Esophagus muscularis mucosa (tissue), 4 donors: ENCODE measurements at regions not wholly inside any gene's neighbourhood (a gene's known extent, or its start where the extent isn't known, plus 50 kb on each side); places are given as distances from the start of the nearest gene placed in this dataset.

ENCODE experiments used
- DNase-seq: peaks from one replicate; pipeline ENCODE4 v3.0.0-alpha.2; 2017; ENCODE audit errors: extremely low spot score
- H3K27ac ChIP-seq, 4 donors: fragments of 200-600 bp; sonication (generic); replicated peaks in 1 of 4; 1 replicate in 3 of 4; 2 replicates in 1 of 4; pipeline ENCODE4 v1.5.1; 2016 to 2019; ENCODE audit warnings: mild to moderate bottlenecking in 1 of 4
- H3K27me3 ChIP-seq, 4 donors: fragments of 200-600 bp; sonication (generic); one replicate each; pipeline versions ENCODE4 v1.5.1 to v1.6.0; 2016 to 2019
- H3K36me3 ChIP-seq, 4 donors: fragments of 200-600 bp; sonication (generic); one replicate each; pipeline ENCODE4 v1.5.1; 2016 to 2019
- H3K4me1 ChIP-seq, 4 donors: fragments of 200-600 bp; sonication (generic); one replicate each; pipeline ENCODE4 v1.5.1; 2016 to 2019
- H3K4me3 ChIP-seq, 4 donors: fragments of 200-600 bp; sonication (generic); 1 replicate in 2 of 4; 2 replicates in 2 of 4; pipeline ENCODE4 v1.5.1; 2016 to 2019; ENCODE audit warnings: mild to moderate bottlenecking in 4 of 4, moderate library complexity in 1 of 4
- H3K9me3 ChIP-seq, 4 donors: fragments of 200-600 bp; sonication (generic); 1 replicate in 3 of 4; 2 replicates in 1 of 4; pipeline ENCODE4 v1.5.1; 2016 to 2019
- EP300 ChIP-seq: sonication (generic); formaldehyde crosslinking; IDR thresholded peaks from one replicate; pipeline ENCODE4 v1.6.1; 2017; ENCODE audit warnings: antibody characterized with exemption
- POLR2A ChIP-seq: fragments of 450-650 bp; IDR thresholded peaks from one replicate; pipeline ENCODE4 v1.6.1; 2017; ENCODE audit warnings: antibody characterized with exemption, moderate library complexity, mild to moderate bottlenecking, low read depth
- POLR2AphosphoS5 ChIP-seq, 2 donors: sonication (generic); formaldehyde crosslinking; IDR thresholded peaks; one replicate each; pipeline ENCODE4 v1.6.1; 2017; ENCODE audit warnings: antibody characterized with exemption in 2 of 2
- WGBS: methylation state at CpG from one replicate; pipeline ENCODE4 v1.1.5; 2018; 5-methylcytosine and 5-hydroxymethylcytosine counted together
- intact Hi-C: fragments of 100-400 bp; cut with DNase I; formaldehyde crosslinking; loops from one replicate; pipeline ENCODE4 v1.15.1; 2023
- TF ChIP-seq, protein P1 (sequence below), 3 experiments: fragments of 200-600 bp in 2 of 3; fragments of 450-650 bp in 1 of 3; sonication (generic) in 2 of 3; IDR thresholded peaks; one replicate each; pipeline ENCODE4 v1.5.1; 2017 to 2019; ENCODE audit warnings: antibody characterized with exemption in 3 of 3, mild to moderate bottlenecking in 2 of 3, moderate library complexity in 1 of 3

DNA sequence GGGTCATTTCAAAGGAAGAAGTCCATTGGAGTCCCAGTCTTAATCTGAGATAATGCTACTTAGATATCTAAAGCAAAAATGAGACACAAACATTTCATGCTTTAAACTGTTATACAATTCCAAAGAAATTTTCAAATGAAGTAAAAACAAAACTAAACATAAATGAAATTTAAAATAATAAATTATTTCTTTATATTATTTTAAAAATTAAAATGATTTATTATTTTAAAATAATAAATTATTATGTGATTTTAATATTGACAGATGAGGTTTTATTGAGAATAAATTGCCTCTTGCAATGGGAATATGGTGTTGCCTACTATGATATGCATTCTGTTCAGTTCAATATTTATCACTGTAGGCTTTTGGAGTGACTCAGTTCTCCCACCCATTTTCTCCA lies 93.7 kb upstream of the BACH2 start:
- Histone ChIP-seq H3K4me3 (no peak overlapping the region), H3K9me3 (no peaks in the 10 kb centered on the region), H3K4me1 (peaks cover 0 to 6% (median 2%) of the 10 kb centered on the region in 4 donors), H3K27ac (no peak overlapping the region), H3K36me3 (no peaks in the 10 kb centered on the region), H3K27me3 (no peaks in the 10 kb centered on the region)
- no peak for DNase-seq
- TF ChIP-seq POLR2AphosphoS5 (IDR thresholded peaks at IDR 0.05) (no peak), POLR2A (no peak), EP300 (no peak)
- TF ChIP-seq, protein P1, sequence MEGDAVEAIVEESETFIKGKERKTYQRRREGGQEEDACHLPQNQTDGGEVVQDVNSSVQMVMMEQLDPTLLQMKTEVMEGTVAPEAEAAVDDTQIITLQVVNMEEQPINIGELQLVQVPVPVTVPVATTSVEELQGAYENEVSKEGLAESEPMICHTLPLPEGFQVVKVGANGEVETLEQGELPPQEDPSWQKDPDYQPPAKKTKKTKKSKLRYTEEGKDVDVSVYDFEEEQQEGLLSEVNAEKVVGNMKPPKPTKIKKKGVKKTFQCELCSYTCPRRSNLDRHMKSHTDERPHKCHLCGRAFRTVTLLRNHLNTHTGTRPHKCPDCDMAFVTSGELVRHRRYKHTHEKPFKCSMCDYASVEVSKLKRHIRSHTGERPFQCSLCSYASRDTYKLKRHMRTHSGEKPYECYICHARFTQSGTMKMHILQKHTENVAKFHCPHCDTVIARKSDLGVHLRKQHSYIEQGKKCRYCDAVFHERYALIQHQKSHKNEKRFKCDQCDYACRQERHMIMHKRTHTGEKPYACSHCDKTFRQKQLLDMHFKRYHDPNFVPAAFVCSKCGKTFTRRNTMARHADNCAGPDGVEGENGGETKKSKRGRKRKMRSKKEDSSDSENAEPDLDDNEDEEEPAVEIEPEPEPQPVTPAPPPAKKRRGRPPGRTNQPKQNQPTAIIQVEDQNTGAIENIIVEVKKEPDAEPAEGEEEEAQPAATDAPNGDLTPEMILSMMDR (IDR thresholded peaks at IDR 0.05), result no peak
- intact Hi-C loops, result loop anchor here (5.0 kb wide), 1 partner anchor 87 kb away; no protein-coding TSS in a partner anchor

DNA sequence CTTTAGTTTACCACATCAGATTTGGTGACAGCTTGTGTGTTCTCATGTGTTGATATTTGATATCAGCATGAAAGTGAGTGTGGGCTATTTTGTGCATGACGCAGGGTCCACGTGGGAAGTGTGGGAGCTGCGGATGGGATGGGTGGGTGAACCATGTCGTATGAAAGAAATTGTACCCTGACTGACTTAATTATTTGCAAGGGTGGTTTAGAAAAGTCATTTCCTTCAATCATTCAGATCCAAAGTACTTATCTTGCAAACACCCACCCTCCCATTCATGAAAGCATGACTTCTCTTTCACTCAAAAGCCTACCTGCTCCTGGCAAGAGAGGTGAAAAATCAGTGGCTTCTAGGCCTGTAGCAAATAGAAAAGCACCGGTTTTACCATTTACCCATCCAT lies 91.8 kb upstream of the BACH2 start:
- no peak for DNase-seq
- WGBS, result 94% methylated on average over 5 of the region's 5 CpGs
- intact Hi-C loops, result no loop called here
- H3K4me3 ChIP-seq, result no peak overlapping the region
- no peaks in the 10 kb centered on the region for H3K36me3 ChIP-seq
- no peak for TF ChIP-seq POLR2A
- no peak for TF ChIP-seq EP300
- no peak for TF ChIP-seq POLR2AphosphoS5 (IDR thresholded peaks at IDR 0.05)
- TF ChIP-seq, protein P1 (IDR thresholded peaks at IDR 0.05), result no peak
- no peaks in the 10 kb centered on the region for H3K9me3 ChIP-seq
- peaks cover 0 to 4% (median 2%) of the 10 kb centered on the region in 4 donors for H3K4me1 ChIP-seq
- no peaks in the 10 kb centered on the region for H3K27me3 ChIP-seq
- H3K27ac ChIP-seq, result no peak overlapping the region

DNA sequence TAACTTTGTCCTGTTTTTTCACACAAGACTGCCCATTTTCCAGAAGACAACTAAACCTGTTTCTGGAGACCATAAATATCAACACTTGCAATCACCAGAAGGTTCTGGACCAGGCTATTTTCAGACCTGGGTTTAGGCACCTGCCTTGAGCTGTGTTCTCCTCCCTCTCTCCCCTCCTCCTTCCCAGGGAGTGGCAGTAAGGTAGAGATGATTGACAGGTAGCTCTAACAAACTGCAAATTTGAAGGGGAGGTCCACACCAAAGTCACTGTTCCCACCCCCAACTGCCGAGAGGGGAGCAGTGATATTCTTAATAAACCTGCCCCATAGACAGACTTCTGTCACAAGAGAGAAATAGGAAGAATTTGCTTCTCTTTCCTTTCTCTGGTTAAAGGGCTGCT lies 91.2 kb upstream of the BACH2 start:
- no peaks in the 10 kb centered on the region for H3K36me3 ChIP-seq
- no peak overlapping the region for H3K27ac ChIP-seq
- intact Hi-C loops, result no loop called here
- H3K9me3 ChIP-seq, result no peaks in the 10 kb centered on the region
- H3K4me1 ChIP-seq, result no peaks in the 10 kb centered on the region
- no peak for TF ChIP-seq EP300
- no peak for TF ChIP-seq POLR2A
- no peaks in the 10 kb centered on the region for H3K27me3 ChIP-seq
- no peak overlapping the region for H3K4me3 ChIP-seq
- WGBS, result 83% methylated on average over 1 of the region's 1 CpG
- no peak for DNase-seq

DNA sequence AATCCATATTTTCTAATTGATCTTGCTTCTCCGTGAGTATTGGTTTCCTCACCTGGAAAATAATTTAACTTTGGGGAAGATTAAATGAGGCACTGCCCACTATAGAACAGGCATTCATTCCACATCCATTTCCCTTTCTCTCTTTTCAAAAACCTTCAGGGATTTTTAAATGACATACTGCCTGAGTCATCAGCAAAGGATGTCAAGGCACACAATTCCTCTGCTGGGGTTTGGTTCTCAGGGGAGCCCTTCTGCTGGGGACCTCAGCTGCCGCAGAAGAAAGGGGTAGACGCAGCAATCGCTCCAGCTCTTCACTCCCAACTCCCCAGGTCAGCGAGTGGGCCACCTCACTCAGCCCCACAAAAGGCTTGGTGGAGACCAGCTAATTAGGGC lies 90.7 kb upstream of the BACH2 start:
- H3K4me1 ChIP-seq, result no peaks in the 10 kb centered on the region
- WGBS, result 88% methylated on average over 5 of the region's 5 CpGs
- no peaks in the 10 kb centered on the region for H3K27me3 ChIP-seq
- DNase-seq, result no peak
- no peak overlapping the region for H3K27ac ChIP-seq
- no peak overlapping the region for H3K4me3 ChIP-seq
- H3K9me3 ChIP-seq, result no peaks in the 10 kb centered on the region
- H3K36me3 ChIP-seq, result no peaks in the 10 kb centered on the region
- no peak for TF ChIP-seq POLR2A
- no peak for TF ChIP-seq EP300
- no peak for TF ChIP-seq POLR2AphosphoS5 (IDR thresholded peaks at IDR 0.05)
- TF ChIP-seq, protein P1 (IDR thresholded peaks at IDR 0.05), result no peak
- intact Hi-C loops, result no loop called here

DNA sequence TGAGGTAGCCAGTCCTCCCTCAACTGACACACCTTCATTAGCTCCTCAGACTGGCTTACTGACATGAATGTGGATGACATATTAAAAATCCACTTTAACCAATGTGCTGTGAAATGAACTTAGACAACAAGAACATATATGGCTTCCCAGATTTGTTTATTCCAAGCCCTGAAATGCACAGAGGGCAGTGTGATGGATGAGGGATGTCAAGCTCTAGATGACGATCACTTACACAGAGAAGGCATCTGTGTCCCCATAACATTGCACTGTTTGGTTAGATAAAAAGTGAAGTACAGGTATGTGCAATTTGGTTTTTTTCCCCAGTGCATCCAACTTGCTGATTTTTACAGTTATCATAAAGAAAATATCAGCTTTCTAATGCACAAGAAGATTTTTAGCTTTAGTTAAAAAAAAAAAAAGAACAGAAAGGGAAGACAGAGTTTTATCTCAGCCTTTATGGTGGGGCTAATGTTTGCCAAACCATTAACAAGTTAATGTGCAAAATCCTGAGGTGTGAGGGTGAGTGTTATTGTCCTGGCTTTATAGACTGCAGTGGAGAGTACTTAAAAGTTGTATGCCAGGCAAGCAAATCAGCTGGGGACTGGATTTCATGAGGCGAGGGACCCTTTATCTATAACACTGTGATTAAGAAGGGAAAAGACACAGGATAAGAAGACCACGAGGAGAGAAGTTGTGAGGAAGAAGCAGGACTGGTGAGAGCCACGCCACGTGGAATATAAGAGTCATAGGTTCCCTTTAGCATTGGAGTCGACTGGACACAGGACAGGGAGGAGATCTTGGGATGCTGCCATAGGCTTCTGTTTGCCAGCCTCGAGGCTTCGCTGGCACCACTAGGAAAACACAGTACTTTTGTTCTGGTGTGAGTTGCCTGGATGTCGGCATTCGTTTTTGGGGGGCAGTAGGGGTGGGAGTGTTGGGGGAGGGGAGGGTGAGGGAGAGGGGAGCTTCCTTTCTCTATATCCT lies 90.0 kb upstream of the BACH2 start:
- Histone ChIP-seq H3K9me3 (no peaks in the 10 kb centered on the region), H3K4me1 (no peaks in the 10 kb centered on the region), H3K27ac (no peak overlapping the region), H3K27me3 (no peaks in the 10 kb centered on the region), H3K4me3 (no peak overlapping the region), H3K36me3 (no peaks in the 10 kb centered on the region)
- no peak for DNase-seq
- 67% methylated on average over 10 of the region's 10 CpGs for WGBS
- no peak for TF ChIP-seq EP300
- TF ChIP-seq POLR2A, result no peak
- TF ChIP-seq POLR2AphosphoS5 (IDR thresholded peaks at IDR 0.05), result no peak
- TF ChIP-seq, protein P1 (IDR thresholded peaks at IDR 0.05), result no peak
- intact Hi-C loops, result no loop called here
